Smooth muscle cell (in vitro differentiated cells): ENCODE measurements at regions not wholly inside any gene's neighbourhood (a gene's known extent, or its start where the extent isn't known, plus 50 kb on each side); places are given as distances from the start of the nearest gene placed in this dataset.

Experiments used
- DNase-seq: peaks from one replicate; lab custom pipeline; 2025; ENCODE audit not compliant: unreplicated experiment; lab: John Stamatoyannopoulos, UW
- H2AFZ ChIP-seq: fragments of 200-600 bp; sonication (generic); 2 replicates; pipeline ENCODE4 v1.6.0; 2016; ENCODE audit warnings: antibody characterized with exemption, low read depth, mild to moderate bottlenecking
- H3F3A ChIP-seq: fragments of 200-600 bp; sonication (generic); 2 replicates; pipeline ENCODE4 v1.6.0; 2017; ENCODE audit warnings: antibody characterized with exemption, low read depth
- H3K27ac ChIP-seq: fragments of 200-600 bp; sonication (generic); 2 replicates; pipeline ENCODE4 v1.5.1; 2016; ENCODE audit warnings: low read depth, mild to moderate bottlenecking
- H3K27me3 ChIP-seq: fragments of 200-600 bp; sonication (generic); 2 replicates; pipeline ENCODE4 v1.6.1; 2016; ENCODE audit warnings: low read depth, mild to moderate bottlenecking
- H3K36me3 ChIP-seq: fragments of 200-600 bp; sonication (generic); 2 replicates; pipeline ENCODE4 v1.5.1; 2016; ENCODE audit warnings: low read depth
- H3K4me1 ChIP-seq: fragments of 200-600 bp; sonication (generic); 2 replicates; pipeline ENCODE4 v1.5.1; 2016; ENCODE audit warnings: low read depth
- H3K4me2 ChIP-seq: fragments of 200-600 bp; sonication (generic); 2 replicates; pipeline ENCODE4 v1.6.0; 2016; ENCODE audit warnings: mild to moderate bottlenecking
- H3K4me3 ChIP-seq: fragments of 200-600 bp; sonication (generic); 2 replicates; pipeline ENCODE4 v1.5.1; 2016; ENCODE audit warnings: mild to moderate bottlenecking
- H3K79me2 ChIP-seq: fragments of 200-600 bp; sonication (generic); 2 replicates; pipeline ENCODE4 v1.6.0; 2016; ENCODE audit warnings: low read depth, mild to moderate bottlenecking
- H3K9ac ChIP-seq: fragments of 200-600 bp; sonication (generic); 2 replicates; pipeline ENCODE4 v1.6.0; 2016; ENCODE audit warnings: low read depth
- H3K9me3 ChIP-seq: fragments of 200-600 bp; sonication (generic); replicated peaks from 2 replicates; pipeline ENCODE4 v1.5.1; 2016; ENCODE audit warnings: low read depth
- H4K20me1 ChIP-seq: fragments of 200-600 bp; sonication (generic); 2 replicates; pipeline ENCODE4 v1.6.0; 2016; ENCODE audit warnings: low read depth
- CTCF ChIP-seq: fragments of 200-600 bp; sonication (generic); IDR thresholded peaks from 2 replicates; pipeline ENCODE4 v1.5.1; 2017; ENCODE audit warnings: borderline replicate concordance, mild to moderate bottlenecking, antibody characterized with exemption; ENCODE audit not compliant: insufficient read depth, poor library complexity, severe bottlenecking
- WGBS: methylation state at CpG from one replicate; pipeline ENCODE4 v1.1.7; 2016; ENCODE audit warnings: low lambda C conversion rate; 5-methylcytosine and 5-hydroxymethylcytosine counted together

DNA sequence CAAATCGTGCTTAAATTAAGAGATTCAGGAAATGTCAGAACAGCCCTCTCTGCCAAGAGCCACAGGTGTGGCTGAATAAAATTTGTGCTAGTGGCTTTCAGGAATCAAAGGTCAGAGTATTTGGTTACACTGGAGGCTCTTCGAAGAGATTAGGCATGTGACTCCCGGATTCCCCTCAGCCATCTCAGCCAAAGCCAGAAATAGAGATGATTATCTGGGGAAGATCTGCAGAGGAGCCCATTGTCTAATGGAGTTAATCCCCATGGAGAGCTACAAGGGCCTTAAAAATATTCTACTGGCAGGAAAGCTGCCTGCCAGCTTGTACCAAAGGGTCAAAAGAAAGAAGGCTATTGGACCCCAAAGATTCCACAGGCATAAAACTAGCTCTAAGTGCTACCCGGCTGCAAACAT lies 1259.5 kb downstream of the TBC1D22A start:
- no peaks in the 10 kb centered on the region for H3K79me2 ChIP-seq
- H4K20me1 ChIP-seq = no peaks in the 10 kb centered on the region
- no peak overlapping the region for H2AFZ ChIP-seq
- H3F3A ChIP-seq = no peaks in the 10 kb centered on the region
- no peak for TF ChIP-seq CTCF
- no peak overlapping the region for H3K4me2 ChIP-seq
- H3K4me3 ChIP-seq = no peak overlapping the region
- H3K4me1 ChIP-seq = no peaks in the 10 kb centered on the region
- WGBS = 65% methylated on average over 4 of the region's 4 CpGs
- H3K9ac ChIP-seq = no peak overlapping the region
- no peak overlapping the region for H3K27ac ChIP-seq
- no peaks in the 10 kb centered on the region for H3K9me3 ChIP-seq
- H3K27me3 ChIP-seq = no peaks in the 10 kb centered on the region
- no peak for DNase-seq
- no peaks in the 10 kb centered on the region for H3K36me3 ChIP-seq

- Histone ChIP-seq H3K27me3 (no peaks in the 10 kb centered on the region), H3K9ac (no peak overlapping the region), H4K20me1 (no peaks in the 10 kb centered on the region), H3F3A (no peaks in the 10 kb centered on the region), H3K9me3 (no peaks in the 10 kb centered on the region), H2AFZ (no peak overlapping the region), H3K4me3 (no peak overlapping the region), H3K79me2 (no peaks in the 10 kb centered on the region), H3K36me3 (no peaks in the 10 kb centered on the region), H3K4me2 (no peak overlapping the region), H3K4me1 (no peaks in the 10 kb centered on the region), H3K27ac (no peak overlapping the region)
- TF ChIP-seq CTCF = no peak
- 74% methylated on average over 5 of the region's 5 CpGs for WGBS
- DNase-seq = no peak
These were observed 1255.9 kb downstream of the TBC1D22A start for GRCh38 chr22:48018346-48018745.

GRCh38 chr22:48015701-48016100 lies 1253.3 kb downstream of the TBC1D22A start:
- WGBS = 88% methylated on average over 5 of the region's 5 CpGs
- no peak overlapping the region for H3K4me2 ChIP-seq
- no peaks in the 10 kb centered on the region for H3K4me1 ChIP-seq
- H3K36me3 ChIP-seq = no peaks in the 10 kb centered on the region
- H2AFZ ChIP-seq = no peak overlapping the region
- H3K4me3 ChIP-seq = no peak overlapping the region
- H4K20me1 ChIP-seq = no peaks in the 10 kb centered on the region
- H3K9me3 ChIP-seq = no peaks in the 10 kb centered on the region
- no peak overlapping the region for H3K9ac ChIP-seq
- TF ChIP-seq CTCF = no peak
- DNase-seq = no peak
- H3F3A ChIP-seq = no peaks in the 10 kb centered on the region
- no peaks in the 10 kb centered on the region for H3K79me2 ChIP-seq
- no peaks in the 10 kb centered on the region for H3K27me3 ChIP-seq
- H3K27ac ChIP-seq = no peak overlapping the region

- H3K9ac ChIP-seq = no peak overlapping the region
- H3K4me3 ChIP-seq = no peak overlapping the region
- WGBS = 87% methylated on average over 4 of the region's 4 CpGs
- no peaks in the 10 kb centered on the region for H3K36me3 ChIP-seq
- no peaks in the 10 kb centered on the region for H3F3A ChIP-seq
- H4K20me1 ChIP-seq = no peaks in the 10 kb centered on the region
- no peak overlapping the region for H3K27ac ChIP-seq
- no peaks in the 10 kb centered on the region for H3K79me2 ChIP-seq
- H3K27me3 ChIP-seq = no peaks in the 10 kb centered on the region
- no peak for DNase-seq
- H3K9me3 ChIP-seq = no peaks in the 10 kb centered on the region
- no peak overlapping the region for H2AFZ ChIP-seq
- no peaks in the 10 kb centered on the region for H3K4me1 ChIP-seq
- no peak overlapping the region for H3K4me2 ChIP-seq
- TF ChIP-seq CTCF = no peak
These were observed 1242.5 kb downstream of the TBC1D22A start for GRCh38 chr22:48004936-48005335.
